PFSK-1 (cell line): ENCODE measurements at regions not wholly inside any gene's neighbourhood (a gene's known extent, or its start where the extent isn't known, plus 50 kb on each side); places are given as distances from the start of the nearest gene placed in this dataset.

Source experiments
- FOXP2 ChIP-seq: optimal IDR thresholded peaks from 2 replicates; pipeline ENCODE3; 2011; ENCODE audit warnings: borderline replicate concordance, control low read depth, inconsistent platforms; ENCODE audit not compliant: insufficient read depth; ENCODE audit errors: extremely low read length, extremely low read depth
- POLR2AphosphoS5 ChIP-seq: IDR thresholded peaks from 2 replicates; pipeline ENCODE4 v1.6.1; 2012; ENCODE audit warnings: low read depth, mild to moderate bottlenecking, control low read depth, low read length, moderate library complexity
- REST ChIP-seq, 2 experiments: IDR thresholded peaks; 2 replicates each; pipeline versions ENCODE4 v1.6.1 to v1.8.0; 2011 to 2012; ENCODE audit warnings: low read depth in 2 of 2, low read length in 2 of 2, control low read depth in 1 of 2, inconsistent platforms in 1 of 2, mild to moderate bottlenecking in 1 of 2, moderate library complexity in 1 of 2; ENCODE audit not compliant: insufficient read depth in 1 of 2
- SIN3A ChIP-seq: IDR thresholded peaks from 2 replicates; pipeline ENCODE4 v1.6.1; 2012; ENCODE audit warnings: mild to moderate bottlenecking, low read length, moderate library complexity, borderline replicate concordance; ENCODE audit not compliant: insufficient read depth
- TAF1 ChIP-seq: IDR thresholded peaks from 2 replicates; pipeline ENCODE4 v1.6.1; 2012; ENCODE audit warnings: low read length, control low read depth, borderline replicate concordance; ENCODE audit not compliant: insufficient read depth

- TF ChIP-seq SIN3A (no peak), FOXP2 (no peak), REST (IDR thresholded peaks at IDR 0.05; ENCODE audit: insufficient read depth in 1 of 2, low read depth in 2 of 2, low read length in 2 of 2) (no peak), TAF1 (no peak), POLR2AphosphoS5 (no peak)
These were observed 482.5 kb downstream of the ZNF536 start for GRCh38 chr19:30854661-30855060.

- TF ChIP-seq TAF1 = no peak
- no peak for TF ChIP-seq POLR2AphosphoS5
- no peak for TF ChIP-seq SIN3A
- no peak for TF ChIP-seq FOXP2
- no peak for TF ChIP-seq REST (IDR thresholded peaks at IDR 0.05; ENCODE audit: insufficient read depth in 1 of 2, low read depth in 2 of 2, low read length in 2 of 2)
These were observed 482.0 kb downstream of the ZNF536 start for GRCh38 chr19:30854207-30854606.

GRCh38 chr19:30853036-30853435, 480.9 kb downstream of the ZNF536 start:
- TF ChIP-seq SIN3A = no peak
- TF ChIP-seq REST (IDR thresholded peaks at IDR 0.05; ENCODE audit: insufficient read depth in 1 of 2, low read depth in 2 of 2, low read length in 2 of 2) = no peak
- no peak for TF ChIP-seq POLR2AphosphoS5
- TF ChIP-seq FOXP2 = no peak
- TF ChIP-seq TAF1 = no peak

GRCh38 chr19:30852168-30852567, 480.0 kb downstream of the ZNF536 start:
- TF ChIP-seq REST (IDR thresholded peaks at IDR 0.05; ENCODE audit: insufficient read depth in 1 of 2, low read depth in 2 of 2, low read length in 2 of 2) = no peak
- TF ChIP-seq TAF1 = no peak
- no peak for TF ChIP-seq SIN3A
- TF ChIP-seq POLR2AphosphoS5 = no peak
- no peak for TF ChIP-seq FOXP2

GRCh38 chr19:30851646-30852045, 479.5 kb downstream of the ZNF536 start:
- no peak for TF ChIP-seq POLR2AphosphoS5
- no peak for TF ChIP-seq SIN3A
- TF ChIP-seq REST (IDR thresholded peaks at IDR 0.05; ENCODE audit: insufficient read depth in 1 of 2, low read depth in 2 of 2, low read length in 2 of 2) = no peak
- no peak for TF ChIP-seq TAF1
- no peak for TF ChIP-seq FOXP2
